GM12878 (cell line): ENCODE measurements at regions not wholly inside any gene's neighbourhood (a gene's known extent, or its start where the extent isn't known, plus 50 kb on each side); places are given as distances from the start of the nearest gene placed in this dataset.

ENCODE experiments used
- CBX3 ChIP-seq: fragments of 200-600 bp; sonication (generic); IDR thresholded peaks from 2 replicates; pipeline ENCODE4 v1.6.1; 2016; ENCODE audit warnings: low read depth, borderline replicate concordance
- ESRRA ChIP-seq: IDR thresholded peaks from 2 replicates; pipeline ENCODE4 v1.6.1; 2012; ENCODE audit warnings: mild to moderate bottlenecking, low read length, improper control_type of control experiment
- FOXM1 ChIP-seq: IDR thresholded peaks from 2 replicates; pipeline ENCODE4 v1.6.1; 2012; ENCODE audit warnings: low read depth, mild to moderate bottlenecking, inconsistent platforms, low read length, moderate library complexity
- MYC ChIP-seq: IDR thresholded peaks from 2 replicates; pipeline ENCODE4 v1.6.1; 2011; ENCODE audit warnings: mild to moderate bottlenecking, low read length, moderate library complexity, inconsistent platforms; ENCODE audit not compliant: insufficient read depth, insufficient replicate concordance, insufficient read length, severe bottlenecking
- NFIC ChIP-seq: IDR thresholded peaks from 2 replicates; pipeline ENCODE4 v1.6.1; 2012; ENCODE audit warnings: low read depth, mild to moderate bottlenecking, inconsistent platforms, low read length, moderate library complexity
- NFYB ChIP-seq: IDR thresholded peaks from 2 replicates; pipeline ENCODE4 v1.6.1; 2011; ENCODE audit warnings: low read depth, mild to moderate bottlenecking, low read length, improper control_type of control experiment, moderate library complexity; ENCODE audit not compliant: insufficient read depth
- RAD21 ChIP-seq: IDR thresholded peaks from 2 replicates; pipeline ENCODE4 v1.6.1; 2011; ENCODE audit warnings: mild to moderate bottlenecking, low read depth, low read length, moderate library complexity; ENCODE audit not compliant: insufficient read depth
- RFX5 ChIP-seq: IDR thresholded peaks from 2 replicates; pipeline ENCODE4 v1.6.1; 2011; ENCODE audit warnings: low read depth, low read length, improper control_type of control experiment
- SMC3 ChIP-seq: IDR thresholded peaks from 2 replicates; pipeline ENCODE4 v1.6.1; 2011; ENCODE audit warnings: low read length, improper control_type of control experiment, borderline replicate concordance
- ZNF622 ChIP-seq: fragments of 450-650 bp; IDR thresholded peaks from 2 replicates; pipeline ENCODE4 v1.6.1; 2017; ENCODE audit warnings: mild to moderate bottlenecking, inconsistent platforms
- ZZZ3 ChIP-seq: IDR thresholded peaks from 2 replicates; pipeline ENCODE4 v1.6.1; 2011; ENCODE audit warnings: low read depth; ENCODE audit not compliant: control insufficient read depth, insufficient read length
- TF ChIP-seq, protein P1 (sequence below), 3 experiments: IDR thresholded peaks in 2 of 3; conservative IDR thresholded peaks in 1 of 3; 2 replicates each; pipeline ENCODE4 v1.5.1; 2011; ENCODE audit warnings: low read depth in 3 of 3, low read length in 3 of 3, mild to moderate bottlenecking in 3 of 3, control low read depth in 2 of 3, moderate library complexity in 2 of 3, inconsistent platforms in 1 of 3, mixed read lengths in 1 of 3; ENCODE audit not compliant: control insufficient read depth in 2 of 3, insufficient read depth in 1 of 3; ENCODE audit errors: extremely low read depth in 1 of 3
- TF ChIP-seq, protein P2 (sequence below): IDR thresholded peaks from 2 replicates; pipeline ENCODE4 v1.6.1; 2012; ENCODE audit warnings: low read depth, low read length, improper control_type of control experiment
- TF ChIP-seq, protein P3 (sequence below): IDR thresholded peaks from 2 replicates; pipeline ENCODE4 v1.6.1; 2012; ENCODE audit warnings: mild to moderate bottlenecking, low read depth, low read length

DNA sequence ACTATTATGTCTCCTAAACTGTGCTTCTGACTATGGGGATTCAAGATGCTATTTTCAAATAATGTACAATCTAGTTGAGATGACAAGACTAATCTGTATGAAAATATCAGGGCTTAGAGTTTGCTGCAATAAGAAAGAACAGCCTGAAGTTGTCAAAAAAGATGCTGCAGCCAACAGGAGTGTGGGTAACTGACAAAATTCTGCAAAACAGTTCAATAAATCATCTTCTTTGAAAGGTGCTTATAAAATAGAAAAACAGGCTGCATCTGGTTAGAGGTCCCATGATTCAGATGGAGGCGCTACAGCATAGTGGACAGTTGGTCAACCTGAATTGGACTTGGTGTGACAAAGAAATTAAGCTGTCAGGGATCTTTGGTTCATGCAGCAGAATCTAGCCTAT lies 511.0 kb downstream of the XPNPEP1 start:
- no peak for TF ChIP-seq ZNF622
- no peak for TF ChIP-seq NFYB
- no peak for TF ChIP-seq ZZZ3
- TF ChIP-seq, protein P1, sequence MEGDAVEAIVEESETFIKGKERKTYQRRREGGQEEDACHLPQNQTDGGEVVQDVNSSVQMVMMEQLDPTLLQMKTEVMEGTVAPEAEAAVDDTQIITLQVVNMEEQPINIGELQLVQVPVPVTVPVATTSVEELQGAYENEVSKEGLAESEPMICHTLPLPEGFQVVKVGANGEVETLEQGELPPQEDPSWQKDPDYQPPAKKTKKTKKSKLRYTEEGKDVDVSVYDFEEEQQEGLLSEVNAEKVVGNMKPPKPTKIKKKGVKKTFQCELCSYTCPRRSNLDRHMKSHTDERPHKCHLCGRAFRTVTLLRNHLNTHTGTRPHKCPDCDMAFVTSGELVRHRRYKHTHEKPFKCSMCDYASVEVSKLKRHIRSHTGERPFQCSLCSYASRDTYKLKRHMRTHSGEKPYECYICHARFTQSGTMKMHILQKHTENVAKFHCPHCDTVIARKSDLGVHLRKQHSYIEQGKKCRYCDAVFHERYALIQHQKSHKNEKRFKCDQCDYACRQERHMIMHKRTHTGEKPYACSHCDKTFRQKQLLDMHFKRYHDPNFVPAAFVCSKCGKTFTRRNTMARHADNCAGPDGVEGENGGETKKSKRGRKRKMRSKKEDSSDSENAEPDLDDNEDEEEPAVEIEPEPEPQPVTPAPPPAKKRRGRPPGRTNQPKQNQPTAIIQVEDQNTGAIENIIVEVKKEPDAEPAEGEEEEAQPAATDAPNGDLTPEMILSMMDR (IDR thresholded peaks at IDR 0.05 in 2 of 3, conservative IDR thresholded peaks at IDR 0.05 in 1 of 3; ENCODE audit: control insufficient read depth in 2 of 3, extremely low read depth in 1 of 3, insufficient read depth in 1 of 3, low read depth in 3 of 3, low read length in 3 of 3): no peak
- TF ChIP-seq RFX5: no peak
- TF ChIP-seq SMC3: no peak
- no peak for TF ChIP-seq ESRRA
- TF ChIP-seq, protein P2, sequence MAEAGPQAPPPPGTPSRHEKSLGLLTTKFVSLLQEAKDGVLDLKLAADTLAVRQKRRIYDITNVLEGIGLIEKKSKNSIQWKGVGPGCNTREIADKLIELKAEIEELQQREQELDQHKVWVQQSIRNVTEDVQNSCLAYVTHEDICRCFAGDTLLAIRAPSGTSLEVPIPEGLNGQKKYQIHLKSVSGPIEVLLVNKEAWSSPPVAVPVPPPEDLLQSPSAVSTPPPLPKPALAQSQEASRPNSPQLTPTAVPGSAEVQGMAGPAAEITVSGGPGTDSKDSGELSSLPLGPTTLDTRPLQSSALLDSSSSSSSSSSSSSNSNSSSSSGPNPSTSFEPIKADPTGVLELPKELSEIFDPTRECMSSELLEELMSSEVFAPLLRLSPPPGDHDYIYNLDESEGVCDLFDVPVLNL: no peak
- no peak for TF ChIP-seq FOXM1
- no peak for TF ChIP-seq MYC
- no peak for TF ChIP-seq CBX3
- TF ChIP-seq, protein P3, sequence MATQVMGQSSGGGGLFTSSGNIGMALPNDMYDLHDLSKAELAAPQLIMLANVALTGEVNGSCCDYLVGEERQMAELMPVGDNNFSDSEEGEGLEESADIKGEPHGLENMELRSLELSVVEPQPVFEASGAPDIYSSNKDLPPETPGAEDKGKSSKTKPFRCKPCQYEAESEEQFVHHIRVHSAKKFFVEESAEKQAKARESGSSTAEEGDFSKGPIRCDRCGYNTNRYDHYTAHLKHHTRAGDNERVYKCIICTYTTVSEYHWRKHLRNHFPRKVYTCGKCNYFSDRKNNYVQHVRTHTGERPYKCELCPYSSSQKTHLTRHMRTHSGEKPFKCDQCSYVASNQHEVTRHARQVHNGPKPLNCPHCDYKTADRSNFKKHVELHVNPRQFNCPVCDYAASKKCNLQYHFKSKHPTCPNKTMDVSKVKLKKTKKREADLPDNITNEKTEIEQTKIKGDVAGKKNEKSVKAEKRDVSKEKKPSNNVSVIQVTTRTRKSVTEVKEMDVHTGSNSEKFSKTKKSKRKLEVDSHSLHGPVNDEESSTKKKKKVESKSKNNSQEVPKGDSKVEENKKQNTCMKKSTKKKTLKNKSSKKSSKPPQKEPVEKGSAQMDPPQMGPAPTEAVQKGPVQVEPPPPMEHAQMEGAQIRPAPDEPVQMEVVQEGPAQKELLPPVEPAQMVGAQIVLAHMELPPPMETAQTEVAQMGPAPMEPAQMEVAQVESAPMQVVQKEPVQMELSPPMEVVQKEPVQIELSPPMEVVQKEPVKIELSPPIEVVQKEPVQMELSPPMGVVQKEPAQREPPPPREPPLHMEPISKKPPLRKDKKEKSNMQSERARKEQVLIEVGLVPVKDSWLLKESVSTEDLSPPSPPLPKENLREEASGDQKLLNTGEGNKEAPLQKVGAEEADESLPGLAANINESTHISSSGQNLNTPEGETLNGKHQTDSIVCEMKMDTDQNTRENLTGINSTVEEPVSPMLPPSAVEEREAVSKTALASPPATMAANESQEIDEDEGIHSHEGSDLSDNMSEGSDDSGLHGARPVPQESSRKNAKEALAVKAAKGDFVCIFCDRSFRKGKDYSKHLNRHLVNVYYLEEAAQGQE: no peak
- no peak for TF ChIP-seq NFIC
- TF ChIP-seq RAD21: no peak
